IMR-90 (cell line): ENCODE measurements at regions not wholly inside any gene's neighbourhood (a gene's known extent, or its start where the extent isn't known, plus 50 kb on each side); places are given as distances from the start of the nearest gene placed in this dataset.

Experiments used
- ATAC-seq: fragments of 200-7000 bp; cut with Tn5 transposase; 2 replicates; pipeline ENCODE4 v1.9.1; 2020; ENCODE audit warnings: low read depth, mild to moderate bottlenecking, moderate library complexity
- BruUV-seq: library from RNA; stranded (reverse); fragments of 400-500 nt; replicated peaks from 2 replicates; lab custom pipeline; 2021; lab: Mats Ljungman, UMichigan
- CTCF ChIA-PET: fragments of 300-600 bp; formaldehyde crosslinking; extraction: SDS; loops from one replicate; lab custom pipeline; 2021; ENCODE audit warnings: antibody characterized with exemption; lab: Yijun Ruan, JAX
- POLR2A ChIA-PET: fragments of 300-600 bp; sonication (Branson Sonifier 250); formaldehyde crosslinking; loops from one replicate; lab custom pipeline; 2022; ENCODE audit warnings: antibody characterized with exemption; ENCODE audit not compliant: unreplicated experiment; lab: Charles Lee
- DNase-seq: peaks from one replicate; pipeline ENCODE4 v3.0.0; 2013
- H2AFZ ChIP-seq: replicated peaks from 2 replicates; pipeline ENCODE3; 2013; ENCODE audit warnings: low read length, mild to moderate bottlenecking; ENCODE audit not compliant: poor library complexity
- H2AK5ac ChIP-seq: 2 replicates; pipeline ENCODE4 v1.6.1; 2013; ENCODE audit warnings: low read depth, low read length, inconsistent platforms
- H2AK9ac ChIP-seq: replicated peaks from 2 replicates; pipeline ENCODE3; 2013; ENCODE audit warnings: mild to moderate bottlenecking, low read depth, low read length, moderate library complexity; ENCODE audit not compliant: poor library complexity
- H2BK120ac ChIP-seq: 2 replicates; pipeline ENCODE4 v1.6.1; 2013; ENCODE audit warnings: low read depth, low read length, inconsistent platforms
- H2BK15ac ChIP-seq: 3 replicates; pipeline ENCODE4 v1.6.1; 2013; ENCODE audit warnings: low read depth, low read length, inconsistent platforms
- H2BK20ac ChIP-seq: 2 replicates; pipeline ENCODE4 v1.6.1; 2013; ENCODE audit warnings: low read depth, mild to moderate bottlenecking, inconsistent platforms, low read length, moderate library complexity
- H2BK5ac ChIP-seq: 2 replicates; pipeline ENCODE4 v1.6.1; 2013; ENCODE audit warnings: mild to moderate bottlenecking, low read depth, low read length, inconsistent platforms; ENCODE audit not compliant: poor library complexity, severe bottlenecking
- H3K14ac ChIP-seq: replicated peaks from 2 replicates; pipeline ENCODE4 v1.6.1; 2013; ENCODE audit warnings: low read depth, low read length, inconsistent platforms
- H3K18ac ChIP-seq: 2 replicates; pipeline ENCODE4 v1.6.1; 2013; ENCODE audit warnings: low read depth, low read length, control low read depth
- H3K23ac ChIP-seq: 2 replicates; pipeline ENCODE4 v1.6.1; 2013; ENCODE audit warnings: low read depth, low read length, inconsistent platforms
- H3K27ac ChIP-seq: 2 replicates; pipeline ENCODE4 v1.5.1; 2013; ENCODE audit warnings: mild to moderate bottlenecking, control low read depth, low read length; ENCODE audit not compliant: insufficient read depth
- H3K27me3 ChIP-seq: 2 replicates; pipeline ENCODE4 v1.6.1; 2013; ENCODE audit warnings: low read length; ENCODE audit not compliant: control insufficient read depth, insufficient read depth
- H3K36me3 ChIP-seq: 2 replicates; pipeline ENCODE4 v1.6.1; 2013; ENCODE audit warnings: low read length, mixed read lengths; ENCODE audit not compliant: control insufficient read depth, insufficient read depth
- H3K4ac ChIP-seq: 2 replicates; pipeline ENCODE4 v1.6.1; 2013; ENCODE audit warnings: low read depth, low read length, inconsistent platforms
- H3K4me1 ChIP-seq: 2 replicates; pipeline ENCODE4 v1.6.1; 2013; ENCODE audit warnings: low read length, mixed read lengths; ENCODE audit not compliant: control insufficient read depth, insufficient read depth
- H3K4me2 ChIP-seq: 2 replicates; pipeline ENCODE4 v1.6.1; 2013; ENCODE audit warnings: low read depth, mild to moderate bottlenecking, control low read depth, low read length, moderate library complexity
- H3K4me3 ChIP-seq: 2 replicates; pipeline ENCODE4 v1.5.1; 2013; ENCODE audit warnings: low read depth, mild to moderate bottlenecking, control low read depth, low read length, moderate library complexity; ENCODE audit not compliant: insufficient read depth
- H3K56ac ChIP-seq: 2 replicates; pipeline ENCODE4 v1.6.1; 2013; ENCODE audit warnings: low read length, inconsistent platforms; ENCODE audit not compliant: insufficient read depth; ENCODE audit errors: extremely low read depth
- H3K79me1 ChIP-seq, 2 experiments: 2 replicates each; pipeline ENCODE4 v1.6.1; 2013; ENCODE audit warnings: low read length in 2 of 2, inconsistent platforms in 1 of 2, low read depth in 1 of 2
- H3K9ac ChIP-seq: 2 replicates; pipeline ENCODE4 v1.6.1; 2013; ENCODE audit warnings: low read depth, low read length, control low read depth
- H3K9me1 ChIP-seq: 2 replicates; pipeline ENCODE4 v1.6.1; 2013; ENCODE audit warnings: low read length, inconsistent platforms; ENCODE audit not compliant: insufficient read depth
- H3K9me3 ChIP-seq: 2 replicates; pipeline ENCODE4 v1.6.1; 2013; ENCODE audit warnings: low read length; ENCODE audit not compliant: control insufficient read depth, insufficient read depth
- H4K20me1 ChIP-seq: 2 replicates; pipeline ENCODE4 v1.6.1; 2013; ENCODE audit warnings: low read length, inconsistent platforms; ENCODE audit not compliant: insufficient read depth
- H4K5ac ChIP-seq: 2 replicates; pipeline ENCODE4 v1.6.1; 2013; ENCODE audit warnings: mild to moderate bottlenecking, low read depth, low read length, control low read depth
- H4K8ac ChIP-seq, 2 experiments: 2 replicates each; pipeline ENCODE4 v1.6.1; 2013; ENCODE audit warnings: low read depth in 2 of 2, low read length in 2 of 2, control low read depth in 1 of 2, inconsistent platforms in 1 of 2
- H4K91ac ChIP-seq: 2 replicates; pipeline ENCODE4 v1.6.1; 2013; ENCODE audit warnings: low read depth, low read length, inconsistent platforms; ENCODE audit not compliant: insufficient read depth
- CHD1 ChIP-seq: IDR thresholded peaks from 2 replicates; pipeline ENCODE4 v1.6.1; 2012; ENCODE audit warnings: low read depth, low read length, improper control_type of control experiment
- MAZ ChIP-seq: IDR thresholded peaks from 2 replicates; pipeline ENCODE4 v1.6.1; 2012; ENCODE audit warnings: low read depth, mild to moderate bottlenecking, low read length, improper control_type of control experiment, moderate library complexity, borderline replicate concordance
- MXI1 ChIP-seq: IDR thresholded peaks from 2 replicates; pipeline ENCODE4 v1.6.1; 2012; ENCODE audit warnings: low read depth, mild to moderate bottlenecking, low read length, moderate library complexity, borderline replicate concordance
- POLR2A ChIP-seq: IDR thresholded peaks from 2 replicates; pipeline ENCODE4 v1.6.1; 2012; ENCODE audit warnings: mild to moderate bottlenecking, low read depth, low read length
- RAD21 ChIP-seq: IDR thresholded peaks from 2 replicates; pipeline ENCODE4 v1.6.1; 2012; ENCODE audit warnings: low read length, improper control_type of control experiment
- SMC3 ChIP-seq: fragments of 150-350 bp; IDR thresholded peaks from 2 replicates; pipeline ENCODE4 v1.6.1; 2016; ENCODE audit warnings: low read depth, mild to moderate bottlenecking, antibody characterized with exemption, low read length, moderate library complexity
- WGBS, 2 experiments: methylation state at CpG; one replicate each; pipeline versions ENCODE4 v1.1.5 to v1.1.7; 2013; ENCODE audit warnings: missing lambda C conversion rate in 2 of 2; ENCODE audit not compliant: insufficient read length in 1 of 2; ENCODE audit errors: extremely low coverage in 2 of 2; 5-methylcytosine and 5-hydroxymethylcytosine counted together
- dilution Hi-C: fragments of 300-500 bp; cut with HindIII; formaldehyde crosslinking; loops from one replicate; pipeline ENCODE4 v1.14.3; 2018; ENCODE audit warnings: low sequenced_read_pairs; ENCODE audit not compliant: unreplicated experiment
- in situ Hi-C: fragments of 300-500 bp; cut with MboI; formaldehyde crosslinking; loops from 3 replicates; pipeline ENCODE4 v1.14.3; 2019; ENCODE audit warnings: low sequenced_read_pairs, inconsistent platforms, mixed read lengths
- intact Hi-C: fragments of 100-400 bp; cut with micrococcal nuclease; formaldehyde crosslinking; loops from 2 replicates; pipeline ENCODE4 v1.10.0; 2022
- TF ChIP-seq, protein P1 (sequence below): fragments of 150-350 bp; IDR thresholded peaks from 2 replicates; pipeline ENCODE4 v1.6.1; 2016; ENCODE audit warnings: low read depth, mild to moderate bottlenecking, low read length, moderate library complexity, borderline replicate concordance
- TF ChIP-seq, protein P2 (sequence below): conservative IDR thresholded peaks from 2 replicates; pipeline ENCODE4 v1.5.1; 2012; ENCODE audit warnings: mild to moderate bottlenecking, low read depth, low read length, improper control_type of control experiment

DNA sequence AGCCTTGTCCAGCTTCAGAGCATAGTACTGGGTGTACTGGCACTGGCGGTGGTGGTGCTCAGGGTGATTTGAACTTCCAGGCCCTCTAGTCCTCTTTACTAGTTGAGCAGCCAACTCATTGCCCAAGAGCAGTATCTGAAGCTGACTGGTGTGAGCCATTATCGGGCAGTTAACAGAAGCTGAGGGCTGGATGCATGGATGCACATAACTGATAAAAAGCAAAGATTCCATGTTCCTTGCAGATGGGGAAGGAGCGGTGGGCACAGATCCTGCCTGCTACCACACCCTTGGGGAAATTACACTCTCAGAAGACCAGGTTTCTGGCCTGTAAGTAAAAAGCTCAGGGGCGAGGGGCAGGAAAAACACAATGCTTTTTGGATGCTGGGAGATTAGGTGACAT, 499.4 kb upstream of the ARGLU1 start:
- dilution Hi-C loops = no loop called here
- no TSS peak for BruUV-seq
- Histone ChIP-seq H3K56ac (no peak overlapping the region), H3K4me2 (no peak overlapping the region), H3K4me1 (peaks cover 4% of the 10 kb centered on the region; the same call in 1 of the 2 replicates), H3K4ac (no peak overlapping the region), H4K5ac (no peak overlapping the region), H3K9ac (no peak overlapping the region), H2AK5ac (no peak overlapping the region), H2AK9ac (no peak overlapping the region), H3K36me3 (no peaks in the 10 kb centered on the region), H2BK120ac (no peak overlapping the region), H3K23ac (no peak overlapping the region), H3K79me1 (no peaks in the 10 kb centered on the region), H4K91ac (no peak overlapping the region), H3K27me3 (no peaks in the 10 kb centered on the region), H3K9me3 (no peaks in the 10 kb centered on the region), H3K9me1 (peaks cover 5% of the 10 kb centered on the region; the same call in 1 of the 2 replicates), H2AFZ (no peak overlapping the region), H4K20me1 (no peaks in the 10 kb centered on the region), H2BK15ac (no peak overlapping the region), H3K4me3 (no peak overlapping the region), H3K14ac (0 out of 2 replicates have a peak overlapping the region, but pooled peaks have one; percentile 43), H2BK5ac (no peak overlapping the region), H4K8ac (no peak overlapping the region), H3K27ac (no peak overlapping the region), H3K18ac (no peak overlapping the region), H2BK20ac (no peak overlapping the region)
- WGBS, 2 experiments = no CpG with 5 or more reads among the region's 4 CpGs
- POLR2A ChIA-PET = no interaction called here
- intact Hi-C loops = no loop called here
- in situ Hi-C loops = no loop called here
- TF ChIP-seq, protein P1, sequence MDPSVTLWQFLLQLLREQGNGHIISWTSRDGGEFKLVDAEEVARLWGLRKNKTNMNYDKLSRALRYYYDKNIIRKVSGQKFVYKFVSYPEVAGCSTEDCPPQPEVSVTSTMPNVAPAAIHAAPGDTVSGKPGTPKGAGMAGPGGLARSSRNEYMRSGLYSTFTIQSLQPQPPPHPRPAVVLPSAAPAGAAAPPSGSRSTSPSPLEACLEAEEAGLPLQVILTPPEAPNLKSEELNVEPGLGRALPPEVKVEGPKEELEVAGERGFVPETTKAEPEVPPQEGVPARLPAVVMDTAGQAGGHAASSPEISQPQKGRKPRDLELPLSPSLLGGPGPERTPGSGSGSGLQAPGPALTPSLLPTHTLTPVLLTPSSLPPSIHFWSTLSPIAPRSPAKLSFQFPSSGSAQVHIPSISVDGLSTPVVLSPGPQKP = no peak
- TF ChIP-seq, protein P2, sequence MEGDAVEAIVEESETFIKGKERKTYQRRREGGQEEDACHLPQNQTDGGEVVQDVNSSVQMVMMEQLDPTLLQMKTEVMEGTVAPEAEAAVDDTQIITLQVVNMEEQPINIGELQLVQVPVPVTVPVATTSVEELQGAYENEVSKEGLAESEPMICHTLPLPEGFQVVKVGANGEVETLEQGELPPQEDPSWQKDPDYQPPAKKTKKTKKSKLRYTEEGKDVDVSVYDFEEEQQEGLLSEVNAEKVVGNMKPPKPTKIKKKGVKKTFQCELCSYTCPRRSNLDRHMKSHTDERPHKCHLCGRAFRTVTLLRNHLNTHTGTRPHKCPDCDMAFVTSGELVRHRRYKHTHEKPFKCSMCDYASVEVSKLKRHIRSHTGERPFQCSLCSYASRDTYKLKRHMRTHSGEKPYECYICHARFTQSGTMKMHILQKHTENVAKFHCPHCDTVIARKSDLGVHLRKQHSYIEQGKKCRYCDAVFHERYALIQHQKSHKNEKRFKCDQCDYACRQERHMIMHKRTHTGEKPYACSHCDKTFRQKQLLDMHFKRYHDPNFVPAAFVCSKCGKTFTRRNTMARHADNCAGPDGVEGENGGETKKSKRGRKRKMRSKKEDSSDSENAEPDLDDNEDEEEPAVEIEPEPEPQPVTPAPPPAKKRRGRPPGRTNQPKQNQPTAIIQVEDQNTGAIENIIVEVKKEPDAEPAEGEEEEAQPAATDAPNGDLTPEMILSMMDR = no peak
- no peak for TF ChIP-seq POLR2A
- TF ChIP-seq CHD1 = no peak
- no peak for TF ChIP-seq SMC3
- no peak for TF ChIP-seq RAD21
- TF ChIP-seq MAZ = no peak
- no peak for TF ChIP-seq MXI1
- ATAC-seq = no peak
- DNase-seq = no peak
- CTCF ChIA-PET = interaction anchor here (1.3 kb wide), 1 partner anchor 10 kb away, joined by 4 read pairs; no protein-coding TSS in a partner anchor
